CD4-positive, alpha-beta T cell treated with Interferon alpha-2 for 1 hour (primary cell): ENCODE measurements at regions not wholly inside any gene's neighbourhood (a gene's known extent, or its start where the extent isn't known, plus 50 kb on each side); places are given as distances from the start of the nearest gene placed in this dataset.

Source experiments
- DNase-seq, 2 donors: peaks; one replicate each; pipeline ENCODE4 v3.0.0-alpha.2; 2020 to 2022

- no peak for DNase-seq
Measured at GRCh38 chr9:1202512-1203280, 152.5 kb downstream of the DMRT2 start.

- no peak for DNase-seq
Measured at GRCh38 chr9:1207686-1208085, 157.5 kb downstream of the DMRT2 start.

GRCh38 chr9:1208157-1208556 lies 158.0 kb downstream of the DMRT2 start:
- DNase-seq = no peak

GRCh38 chr9:1210954-1211353 lies 160.8 kb downstream of the DMRT2 start:
- DNase-seq = no peak

- DNase-seq = no peak
Measured at GRCh38 chr9:1216532-1216931, 166.4 kb downstream of the DMRT2 start.

- DNase-seq = no peak
Measured at GRCh38 chr9:1217076-1217475, 166.9 kb downstream of the DMRT2 start.

GRCh38 chr9:1219284-1219683 lies 169.1 kb downstream of the DMRT2 start:
- DNase-seq = no peak

GRCh38 chr9:1221298-1221697 lies 171.1 kb downstream of the DMRT2 start:
- no peak for DNase-seq

GRCh38 chr9:1222511-1222910 lies 172.4 kb downstream of the DMRT2 start:
- DNase-seq = no peak

GRCh38 chr9:1231998-1232919 lies 182.1 kb downstream of the DMRT2 start:
- no peak for DNase-seq

- DNase-seq = no peak
Measured at GRCh38 chr9:1233568-1233967, 183.4 kb downstream of the DMRT2 start.

GRCh38 chr9:1235650-1236049 lies 185.5 kb downstream of the DMRT2 start:
- DNase-seq = no peak

- no peak for DNase-seq
Measured at GRCh38 chr9:1236061-1236460, 185.9 kb downstream of the DMRT2 start.

- DNase-seq = no peak
Measured at GRCh38 chr9:1238407-1238806, 188.2 kb downstream of the DMRT2 start.

GRCh38 chr9:1248743-1249142 lies 198.6 kb downstream of the DMRT2 start:
- DNase-seq = no peak

- no peak for DNase-seq
Measured at GRCh38 chr9:1253064-1253979, 203.2 kb downstream of the DMRT2 start.

GRCh38 chr9:1254071-1254470 lies 203.9 kb downstream of the DMRT2 start:
- DNase-seq = no peak

GRCh38 chr9:1256178-1256577 lies 206.0 kb downstream of the DMRT2 start:
- no peak for DNase-seq

- no peak for DNase-seq
Measured at GRCh38 chr9:1261266-1261665, 211.1 kb downstream of the DMRT2 start.

GRCh38 chr9:1261879-1262766 lies 212.0 kb downstream of the DMRT2 start:
- DNase-seq = no peak

- no peak for DNase-seq
Measured at GRCh38 chr9:1267141-1267570, 217.0 kb downstream of the DMRT2 start.

- DNase-seq = no peak
Measured at GRCh38 chr9:1267581-1267980, 217.4 kb downstream of the DMRT2 start.
